ENCODE measurements at regions not wholly inside any gene's neighbourhood (a gene's known extent, or its start where the extent isn't known, plus 50 kb on each side); places are given as distances from the start of the nearest gene placed in this dataset.
"Not testable (repeated sequence)": the region's sequence is repeated elsewhere in the genome, so short reads cannot be mapped to it uniquely, and the experiment has no call there.

DNA sequence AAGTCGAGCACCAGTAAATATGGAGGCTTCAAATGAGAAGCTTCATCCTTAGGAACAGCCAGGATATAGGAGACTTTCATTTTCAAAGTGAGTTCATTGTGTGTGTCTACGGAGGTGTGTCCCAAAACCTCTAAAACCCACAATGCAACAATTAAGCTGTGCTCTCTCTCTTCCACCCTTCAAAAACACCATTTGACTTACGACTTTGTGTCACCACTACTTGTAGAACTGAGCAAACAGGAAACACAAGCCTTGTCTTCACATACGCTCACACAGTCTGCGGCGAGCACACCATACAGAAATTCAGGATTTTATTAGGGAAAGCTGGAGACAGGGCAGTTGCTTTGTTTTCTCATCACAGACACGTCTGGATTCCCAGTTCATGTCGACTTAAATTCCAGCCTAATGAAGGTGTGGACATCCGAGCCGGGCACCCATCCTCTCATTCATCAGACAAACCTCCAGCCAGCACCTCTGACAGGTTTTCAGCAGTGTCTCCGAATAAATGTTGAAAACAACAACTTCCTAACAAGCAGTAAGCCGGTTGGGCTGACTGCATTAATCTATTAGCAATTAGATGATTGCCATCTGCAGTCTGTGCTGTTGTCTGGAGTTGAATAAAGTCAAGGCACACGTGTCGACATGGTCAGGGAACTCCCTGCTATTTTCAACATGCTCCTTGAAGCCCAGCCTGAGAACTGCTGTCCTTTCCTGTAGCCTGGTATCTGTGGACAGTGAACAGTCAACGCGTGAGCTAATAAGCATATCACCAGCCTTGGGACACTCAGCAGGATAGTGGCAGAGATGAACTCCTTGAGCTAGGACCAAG is 1411.1 kb downstream of the BRD1 start:
- Histone ChIP-seq H3K27me3 (ENCODE audit: insufficient read depth, poor library complexity, severe bottlenecking) (no peaks in the 10 kb centered on the region), H3K9me3 (ENCODE audit: severe bottlenecking) (no peaks in the 10 kb centered on the region), H3K36me3 (ENCODE audit: low read depth) (no peaks in the 10 kb centered on the region), H3K4me3 (ENCODE audit: severe bottlenecking) (no peak overlapping the region), H3K27ac (ENCODE audit: poor library complexity, severe bottlenecking) (no peak overlapping the region), H3K4me1 (ENCODE audit: insufficient read depth, poor library complexity, severe bottlenecking) (no peaks in the 10 kb centered on the region)
- ATAC-seq (ENCODE audit: low read depth) (no peak), DNase-seq (ENCODE audit: low spot score) (no peak)
- TF ChIP-seq, protein P1, sequence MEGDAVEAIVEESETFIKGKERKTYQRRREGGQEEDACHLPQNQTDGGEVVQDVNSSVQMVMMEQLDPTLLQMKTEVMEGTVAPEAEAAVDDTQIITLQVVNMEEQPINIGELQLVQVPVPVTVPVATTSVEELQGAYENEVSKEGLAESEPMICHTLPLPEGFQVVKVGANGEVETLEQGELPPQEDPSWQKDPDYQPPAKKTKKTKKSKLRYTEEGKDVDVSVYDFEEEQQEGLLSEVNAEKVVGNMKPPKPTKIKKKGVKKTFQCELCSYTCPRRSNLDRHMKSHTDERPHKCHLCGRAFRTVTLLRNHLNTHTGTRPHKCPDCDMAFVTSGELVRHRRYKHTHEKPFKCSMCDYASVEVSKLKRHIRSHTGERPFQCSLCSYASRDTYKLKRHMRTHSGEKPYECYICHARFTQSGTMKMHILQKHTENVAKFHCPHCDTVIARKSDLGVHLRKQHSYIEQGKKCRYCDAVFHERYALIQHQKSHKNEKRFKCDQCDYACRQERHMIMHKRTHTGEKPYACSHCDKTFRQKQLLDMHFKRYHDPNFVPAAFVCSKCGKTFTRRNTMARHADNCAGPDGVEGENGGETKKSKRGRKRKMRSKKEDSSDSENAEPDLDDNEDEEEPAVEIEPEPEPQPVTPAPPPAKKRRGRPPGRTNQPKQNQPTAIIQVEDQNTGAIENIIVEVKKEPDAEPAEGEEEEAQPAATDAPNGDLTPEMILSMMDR (IDR thresholded peaks at IDR 0.05; ENCODE audit: poor library complexity, severe bottlenecking), result no peak

DNA sequence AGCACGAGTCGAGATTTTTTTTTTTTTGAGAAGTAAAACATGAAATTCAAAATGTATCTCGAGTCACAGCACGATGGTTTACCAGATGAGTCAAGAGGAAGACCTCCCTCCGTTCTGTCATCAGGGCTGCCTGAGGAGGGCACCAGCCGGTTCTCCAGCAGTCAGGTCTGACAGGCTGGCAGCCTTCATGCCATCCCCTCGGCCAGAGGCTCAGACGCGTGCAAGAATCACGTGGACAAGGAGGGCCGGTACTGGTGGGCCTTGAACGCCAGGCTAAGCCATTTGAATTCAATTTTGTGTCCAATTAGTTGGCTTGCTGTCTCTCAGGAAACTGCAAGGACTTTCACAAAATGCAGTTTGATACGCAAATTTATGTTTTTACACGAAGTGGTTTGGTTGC is 1412.2 kb downstream of the BRD1 start:
- Histone ChIP-seq H3K36me3 (ENCODE audit: low read depth) (no peaks in the 10 kb centered on the region), H3K9me3 (ENCODE audit: severe bottlenecking) (no peaks in the 10 kb centered on the region), H3K4me1 (ENCODE audit: insufficient read depth, poor library complexity, severe bottlenecking) (no peaks in the 10 kb centered on the region), H3K27me3 (ENCODE audit: insufficient read depth, poor library complexity, severe bottlenecking) (no peaks in the 10 kb centered on the region), H3K4me3 (ENCODE audit: severe bottlenecking) (no peak overlapping the region), H3K27ac (ENCODE audit: poor library complexity, severe bottlenecking) (no peak overlapping the region)
- TF ChIP-seq, protein P1 (IDR thresholded peaks at IDR 0.05; ENCODE audit: poor library complexity, severe bottlenecking), result no peak
- no peak for DNase-seq (ENCODE audit: low spot score)
- no peak for ATAC-seq (ENCODE audit: low read depth)

DNA sequence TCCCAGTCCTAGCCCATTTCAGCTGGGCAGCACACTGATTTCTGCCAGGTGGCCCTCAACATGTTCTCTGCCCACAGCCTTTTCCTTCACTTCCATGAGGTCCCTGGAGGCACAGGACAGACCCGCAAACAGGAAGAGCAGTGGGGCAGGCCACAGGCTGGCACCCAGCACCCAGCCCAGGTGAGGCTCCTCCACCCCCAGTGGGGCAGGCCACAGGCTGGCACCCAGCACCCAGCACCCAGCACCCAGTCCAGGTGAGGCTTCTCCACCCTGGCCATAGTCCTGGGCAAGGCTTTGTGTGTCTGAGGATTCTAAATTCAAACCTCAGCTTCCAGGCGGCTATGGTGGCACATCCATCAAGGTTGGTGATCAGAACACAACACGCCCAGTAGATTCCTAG is 1413.0 kb downstream of the BRD1 start:
- H3K36me3 ChIP-seq (ENCODE audit: low read depth), result no peaks in the 10 kb centered on the region
- H3K4me3 ChIP-seq (ENCODE audit: severe bottlenecking), result no peak overlapping the region
- H3K9me3 ChIP-seq (ENCODE audit: severe bottlenecking), result no peaks in the 10 kb centered on the region
- no peaks in the 10 kb centered on the region for H3K4me1 ChIP-seq (ENCODE audit: insufficient read depth, poor library complexity, severe bottlenecking)
- TF ChIP-seq, protein P1 (IDR thresholded peaks at IDR 0.05; ENCODE audit: poor library complexity, severe bottlenecking), result no peak
- no peak overlapping the region for H3K27ac ChIP-seq (ENCODE audit: poor library complexity, severe bottlenecking)
- no peak for ATAC-seq (ENCODE audit: low read depth)
- no peaks in the 10 kb centered on the region for H3K27me3 ChIP-seq (ENCODE audit: insufficient read depth, poor library complexity, severe bottlenecking)
- DNase-seq (ENCODE audit: low spot score), result no peak

DNA sequence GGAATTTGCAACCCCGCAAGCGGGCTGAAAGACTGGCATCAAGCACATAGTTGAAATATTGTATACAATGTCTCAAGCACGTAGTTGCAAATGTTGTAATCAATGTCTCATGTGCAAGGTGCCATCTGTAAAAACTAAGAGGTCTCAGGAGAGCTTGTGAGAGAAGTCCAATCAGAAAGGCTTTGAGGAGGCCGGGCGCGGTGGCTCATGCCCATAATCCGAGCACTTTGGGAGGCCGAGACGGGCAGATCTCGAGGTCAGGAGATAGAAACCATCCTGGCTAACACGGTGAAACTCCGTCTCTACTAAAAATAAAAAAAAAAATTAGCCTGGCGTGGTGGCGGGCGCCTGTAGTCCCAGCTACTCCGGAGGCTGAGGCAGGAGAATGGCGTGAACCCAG is 1414.7 kb downstream of the BRD1 start:
- H3K27me3 ChIP-seq (ENCODE audit: insufficient read depth, poor library complexity, severe bottlenecking); H3K4me1 ChIP-seq (ENCODE audit: insufficient read depth, poor library complexity, severe bottlenecking); DNase-seq (ENCODE audit: low spot score); H3K27ac ChIP-seq (ENCODE audit: poor library complexity, severe bottlenecking); ATAC-seq (ENCODE audit: low read depth); H3K36me3 ChIP-seq (ENCODE audit: low read depth); H3K9me3 ChIP-seq (ENCODE audit: severe bottlenecking); H3K4me3 ChIP-seq (ENCODE audit: severe bottlenecking): not testable (repeated sequence)

DNA sequence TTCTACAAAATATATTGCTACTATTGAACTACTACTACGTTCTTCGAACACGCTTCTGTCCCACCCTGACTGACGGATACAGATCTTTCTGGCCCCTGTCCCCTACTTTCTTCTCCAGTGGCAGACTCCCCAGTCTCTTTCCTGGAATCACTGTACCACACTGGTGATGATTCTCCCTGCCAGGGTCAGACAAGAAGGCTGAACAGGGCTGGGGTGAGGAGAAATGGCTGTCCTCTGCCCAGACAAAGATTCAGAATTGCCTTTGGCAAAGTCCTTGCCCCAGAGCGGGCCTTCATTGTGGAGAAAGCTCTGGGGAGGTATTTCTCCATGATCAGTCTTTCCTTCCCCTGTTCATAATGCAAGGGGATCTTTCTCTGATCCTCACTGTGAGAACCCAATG is 1417.1 kb downstream of the BRD1 start:
- H3K4me1 ChIP-seq (ENCODE audit: insufficient read depth, poor library complexity, severe bottlenecking), result no peaks in the 10 kb centered on the region
- H3K4me3 ChIP-seq (ENCODE audit: severe bottlenecking), result no peak overlapping the region
- no peaks in the 10 kb centered on the region for H3K36me3 ChIP-seq (ENCODE audit: low read depth)
- ATAC-seq (ENCODE audit: low read depth) (no peak), DNase-seq (ENCODE audit: low spot score) (no peak)
- TF ChIP-seq, protein P1 (IDR thresholded peaks at IDR 0.05; ENCODE audit: poor library complexity, severe bottlenecking), result no peak
- no peaks in the 10 kb centered on the region for H3K27me3 ChIP-seq (ENCODE audit: insufficient read depth, poor library complexity, severe bottlenecking)
- H3K27ac ChIP-seq (ENCODE audit: poor library complexity, severe bottlenecking), result no peak overlapping the region
- no peaks in the 10 kb centered on the region for H3K9me3 ChIP-seq (ENCODE audit: severe bottlenecking)
